SU-DHL-6 (cell line): ENCODE measurements at regions not wholly inside any gene's neighbourhood (a gene's known extent, or its start where the extent isn't known, plus 50 kb on each side); places are given as distances from the start of the nearest gene placed in this dataset.

Source experiments
- CTCF ChIP-seq: fragments of 200-600 bp; sonication (generic); IDR thresholded peaks from one replicate; pipeline ENCODE4 v1.5.1; 2017; ENCODE audit warnings: antibody characterized with exemption, mild to moderate bottlenecking, low read length, moderate library complexity; ENCODE audit not compliant: insufficient read depth, poor library complexity, severe bottlenecking
- EZH2phosphoT487 ChIP-seq: fragments of 200-600 bp; sonication (generic), shearing (Covaris generic); conservative IDR thresholded peaks from 2 replicates; pipeline ENCODE4 v1.6.1; 2018; ENCODE audit warnings: mild to moderate bottlenecking, antibody characterized with exemption, low read length, moderate library complexity, mixed read lengths

GRCh38 chr16:87033541-87034300, 283.5 kb downstream of the C16orf95 start:
- TF ChIP-seq CTCF (no peak), EZH2phosphoT487 (no peak)
